Liver (tissue), 8 donors: ENCODE measurements at regions not wholly inside any gene's neighbourhood (a gene's known extent, or its start where the extent isn't known, plus 50 kb on each side); places are given as distances from the start of the nearest gene placed in this dataset.

Experiments used
- DNase-seq: peaks from one replicate; pipeline ENCODE4 v3.0.0-alpha.2; 2017; ENCODE audit warnings: low spot score
- H3K27ac ChIP-seq, 2 donors: one replicate each; pipeline ENCODE4 v1.7.0; 2013; ENCODE audit warnings: inconsistent platforms in 2 of 2, low read length in 2 of 2, control low read depth in 1 of 2, low read depth in 1 of 2, mild to moderate bottlenecking in 1 of 2
- H3K27me3 ChIP-seq, 4 donors: one replicate each; pipeline versions ENCODE4 v1.6.1 to v1.7.0; 2013; ENCODE audit warnings: low read length in 3 of 4, inconsistent platforms in 1 of 4, mild to moderate bottlenecking in 1 of 4, moderate library complexity in 1 of 4; ENCODE audit not compliant: control insufficient read depth in 4 of 4, insufficient read depth in 4 of 4
- H3K36me3 ChIP-seq, 4 donors: one replicate each; pipeline versions ENCODE4 v1.6.1 to v1.7.0; 2013; ENCODE audit warnings: low read length in 3 of 4, mild to moderate bottlenecking in 3 of 4, low read depth in 1 of 4, moderate library complexity in 1 of 4; ENCODE audit not compliant: control insufficient read depth in 4 of 4, insufficient read depth in 3 of 4
- H3K4me1 ChIP-seq, 4 donors: one replicate each; pipeline versions ENCODE4 v1.6.1 to v1.7.0; 2013; ENCODE audit warnings: low read length in 3 of 4, mild to moderate bottlenecking in 3 of 4, moderate library complexity in 1 of 4; ENCODE audit not compliant: control insufficient read depth in 4 of 4, insufficient read depth in 4 of 4
- H3K4me3 ChIP-seq, 3 donors: one replicate each; pipeline versions ENCODE4 v1.6.1 to v1.7.0; 2013; ENCODE audit warnings: low read length in 3 of 3, control low read depth in 1 of 3, low read depth in 1 of 3, mild to moderate bottlenecking in 1 of 3
- H3K9ac ChIP-seq, 2 donors: one replicate each; pipeline ENCODE4 v1.7.0; 2013; ENCODE audit warnings: low read length in 2 of 2, mild to moderate bottlenecking in 2 of 2, moderate library complexity in 2 of 2, control low read depth in 1 of 2, low read depth in 1 of 2
- H3K9me3 ChIP-seq, 4 donors: one replicate each; pipeline versions ENCODE4 v1.6.1 to v1.7.0; 2013; ENCODE audit warnings: low read length in 3 of 4; ENCODE audit not compliant: control insufficient read depth in 4 of 4
- CTCF ChIP-seq: fragments of 150-350 bp; IDR thresholded peaks from 2 replicates; pipeline ENCODE4 v1.5.1; 2017; ENCODE audit warnings: improper control_type of control experiment, low read depth, low read length; ENCODE audit not compliant: missing input control
- FOXA2 ChIP-seq: IDR thresholded peaks from 2 replicates; pipeline ENCODE4 v1.6.1; 2016; ENCODE audit warnings: antibody characterized with exemption
- HNF4A ChIP-seq, 2 donors: conservative IDR thresholded peaks; 2 replicates each; pipeline ENCODE4 v1.6.1; 2016; ENCODE audit warnings: antibody characterized with exemption in 2 of 2, mild to moderate bottlenecking in 2 of 2
- HNF4G ChIP-seq: IDR thresholded peaks from 2 replicates; pipeline ENCODE4 v1.6.1; 2016; ENCODE audit warnings: antibody characterized with exemption
- JUND ChIP-seq, 2 donors: IDR thresholded peaks; 2 replicates each; pipeline ENCODE4 v1.6.1; 2016; ENCODE audit warnings: antibody characterized with exemption in 2 of 2
- MAX ChIP-seq: IDR thresholded peaks from 2 replicates; pipeline ENCODE4 v1.6.1; 2016; ENCODE audit warnings: antibody characterized with exemption
- RAD21 ChIP-seq, 2 donors: IDR thresholded peaks; 2 replicates each; pipeline ENCODE4 v1.6.1; 2016; ENCODE audit warnings: antibody characterized with exemption in 2 of 2, mild to moderate bottlenecking in 2 of 2
- RXRA ChIP-seq, 2 donors: IDR thresholded peaks; 2 replicates each; pipeline ENCODE4 v1.6.1; 2017 to 2018; ENCODE audit warnings: antibody characterized with exemption in 2 of 2, mild to moderate bottlenecking in 1 of 2
- SP1 ChIP-seq: IDR thresholded peaks from 2 replicates; pipeline ENCODE4 v1.6.1; 2018; ENCODE audit warnings: antibody characterized with exemption, mild to moderate bottlenecking
- TAF1 ChIP-seq: conservative IDR thresholded peaks from 2 replicates; pipeline ENCODE4 v1.6.1; 2016; ENCODE audit warnings: antibody characterized with exemption, mild to moderate bottlenecking
- YY1 ChIP-seq: IDR thresholded peaks from 2 replicates; pipeline ENCODE4 v1.6.1; 2016; ENCODE audit warnings: antibody characterized with exemption, mild to moderate bottlenecking
- ZBTB33 ChIP-seq: IDR thresholded peaks from 2 replicates; pipeline ENCODE4 v1.6.1; 2016; ENCODE audit warnings: antibody characterized with exemption
- WGBS: extraction: QIAGEN DNeasy Blood & Tissue Kit; methylation state at CpG from one replicate; pipeline ENCODE4 v1.1.7; 2013; 5-methylcytosine and 5-hydroxymethylcytosine counted together
- donor health status: healthy.
- donor health status: healthy.
- donor health status: healthy.
- donor health status: healthy.
- donor health status: healthy.

- peak; percentile 86 for TF ChIP-seq CTCF
- no peak for TF ChIP-seq HNF4A (conservative IDR thresholded peaks at IDR 0.05)
- TF ChIP-seq RAD21 (IDR thresholded peaks at IDR 0.05) = peak; percentile 88 to 91
- no peak for TF ChIP-seq YY1
- TF ChIP-seq HNF4G = no peak
- H3K4me1 ChIP-seq = no peaks in the 10 kb centered on the region
- peaks cover 0 to 9% (median 0%) of the 10 kb centered on the region in 4 donors for H3K27me3 ChIP-seq
- H3K27ac ChIP-seq = no peak overlapping the region
- H3K4me3 ChIP-seq = no peak overlapping the region
- whole genome bisulfite sequencing = 26% methylated on average over 16 of the region's 16 CpGs
- H3K36me3 ChIP-seq = no peaks in the 10 kb centered on the region
- DNase-seq = peak; percentile 64
- H3K9me3 ChIP-seq = no peaks in the 10 kb centered on the region
- no peak overlapping the region for H3K9ac ChIP-seq
These were observed 290.3 kb downstream of the TRIB2 start for GRCh38 chr2:13006829-13007717.

GRCh38 chr2:13009027-13009642 lies 292.4 kb downstream of the TRIB2 start:
- TF ChIP-seq CTCF (no peak), JUND (IDR thresholded peaks at IDR 0.05) (no peak), ZBTB33 (no peak), HNF4A (conservative IDR thresholded peaks at IDR 0.05) (no peak), HNF4G (no peak), SP1 (no peak), TAF1 (no peak), MAX (no peak), RXRA (IDR thresholded peaks at IDR 0.05) (no peak), FOXA2 (no peak)
- DNase-seq = no peak
- 83% methylated on average over 5 of the region's 5 CpGs for WGBS
- no peak overlapping the region for H3K27ac ChIP-seq
- H3K27me3 ChIP-seq = peaks cover 0 to 12% (median 0%) of the 10 kb centered on the region in 4 donors
- H3K9ac ChIP-seq = no peak overlapping the region
- no peaks in the 10 kb centered on the region for H3K9me3 ChIP-seq
- no peak overlapping the region for H3K4me3 ChIP-seq
- no peaks in the 10 kb centered on the region for H3K4me1 ChIP-seq
- no peaks in the 10 kb centered on the region for H3K36me3 ChIP-seq
